ENCODE measurements at regions not wholly inside any gene's neighbourhood (a gene's known extent, or its start where the extent isn't known, plus 50 kb on each side); places are given as distances from the start of the nearest gene placed in this dataset.

GRCh38 chr3:39558775-39559306 lies 91.4 kb downstream of the MOBP start:
- H3K4me3 ChIP-seq = no peak overlapping the region
- H3K27me3 ChIP-seq = no peaks in the 10 kb centered on the region
- WGBS, 2 donors (ENCODE audit: low coverage in 1 of 2) = 88 to 93% methylated on average over 3 of the region's 3 CpGs
- TF ChIP-seq POLR2A (IDR thresholded peaks at IDR 0.05) (no peak), POLR2AphosphoS5 (IDR thresholded peaks at IDR 0.05) (no peak)
- no peaks in the 10 kb centered on the region for H3K4me1 ChIP-seq
- in situ Hi-C loops (cut with MboI; ENCODE audit: low pct_ligation_motif_present in 1 of 4, low pct_unique_long_range_greater_than_20kb in 1 of 4, low sequenced_read_pairs in 3 of 4) (no loop called here), intact Hi-C loops (cut with DNase I; ENCODE audit: low total_unique reads) (no loop called here)
- no peak for DNase-seq
- no peaks in the 10 kb centered on the region for H3K36me3 ChIP-seq
- H3K9me3 ChIP-seq = no peaks in the 10 kb centered on the region
- H3K27ac ChIP-seq = no peak overlapping the region

- Histone ChIP-seq H3K27ac (no peak overlapping the region), H3K36me3 (no peaks in the 10 kb centered on the region), H3K9me3 (no peaks in the 10 kb centered on the region), H3K4me1 (no peaks in the 10 kb centered on the region), H3K4me3 (no peak overlapping the region), H3K27me3 (no peaks in the 10 kb centered on the region)
- in situ Hi-C loops (cut with MboI; ENCODE audit: low pct_ligation_motif_present in 1 of 4, low pct_unique_long_range_greater_than_20kb in 1 of 4, low sequenced_read_pairs in 3 of 4) (no loop called here), intact Hi-C loops (cut with DNase I; ENCODE audit: low total_unique reads) (no loop called here)
- TF ChIP-seq EP300 (IDR thresholded peaks at IDR 0.05; ENCODE audit: low read depth) (no peak), CTCF (IDR thresholded peaks at IDR 0.05) (no peak), POLR2A (IDR thresholded peaks at IDR 0.05) (no peak), POLR2AphosphoS5 (IDR thresholded peaks at IDR 0.05) (no peak)
- no peak for DNase-seq
Observed at GRCh38 chr3:39559543-39559942, 92.1 kb downstream of the MOBP start.

- in situ Hi-C loops (cut with MboI; ENCODE audit: low pct_ligation_motif_present in 1 of 4, low pct_unique_long_range_greater_than_20kb in 1 of 4, low sequenced_read_pairs in 3 of 4) = no loop called here
- Histone ChIP-seq H3K4me1 (no peaks in the 10 kb centered on the region), H3K4me3 (no peak overlapping the region), H3K9me3 (no peaks in the 10 kb centered on the region), H3K27me3 (no peaks in the 10 kb centered on the region), H3K36me3 (no peaks in the 10 kb centered on the region), H3K27ac (no peak overlapping the region)
- TF ChIP-seq EP300 (IDR thresholded peaks at IDR 0.05; ENCODE audit: low read depth) (no peak), POLR2AphosphoS5 (IDR thresholded peaks at IDR 0.05) (no peak), CTCF (IDR thresholded peaks at IDR 0.05) (no peak), POLR2A (IDR thresholded peaks at IDR 0.05) (no peak)
- intact Hi-C loops (cut with DNase I; ENCODE audit: low total_unique reads) = no loop called here
- no peak for DNase-seq
Observed at GRCh38 chr3:39568508-39568907, 101.0 kb downstream of the MOBP start.

- no peak overlapping the region for H3K4me3 ChIP-seq
- in situ Hi-C loops (cut with MboI; ENCODE audit: low pct_ligation_motif_present in 1 of 4, low pct_unique_long_range_greater_than_20kb in 1 of 4, low sequenced_read_pairs in 3 of 4) (no loop called here), intact Hi-C loops (cut with DNase I; ENCODE audit: low total_unique reads) (no loop called here)
- DNase-seq = no peak
- no peak overlapping the region for H3K27ac ChIP-seq
- WGBS, 2 donors (ENCODE audit: low coverage in 1 of 2) = 91% methylated on average over 2 of the region's 2 CpGs; no CpG with 5 or more reads in 1 of the 2 donors
- TF ChIP-seq POLR2AphosphoS5 (IDR thresholded peaks at IDR 0.05) = no peak
- no peaks in the 10 kb centered on the region for H3K9me3 ChIP-seq
- no peaks in the 10 kb centered on the region for H3K36me3 ChIP-seq
- H3K27me3 ChIP-seq = no peaks in the 10 kb centered on the region
- no peaks in the 10 kb centered on the region for H3K4me1 ChIP-seq
Observed at GRCh38 chr3:39569095-39569494, 101.6 kb downstream of the MOBP start.

GRCh38 chr3:39573392-39573791 lies 105.9 kb downstream of the MOBP start:
- no peaks in the 10 kb centered on the region for H3K4me1 ChIP-seq
- no peaks in the 10 kb centered on the region for H3K9me3 ChIP-seq
- WGBS, 2 donors (ENCODE audit: low coverage in 1 of 2) = 78 to 85% methylated on average over 7 to 9 of the region's 9 CpGs
- H3K27ac ChIP-seq = no peak overlapping the region
- TF ChIP-seq POLR2AphosphoS5 (IDR thresholded peaks at IDR 0.05) (no peak), CTCF (IDR thresholded peaks at IDR 0.05) (no peak)
- in situ Hi-C loops (cut with MboI; ENCODE audit: low pct_ligation_motif_present in 1 of 4, low pct_unique_long_range_greater_than_20kb in 1 of 4, low sequenced_read_pairs in 3 of 4) (no loop called here), intact Hi-C loops (cut with DNase I; ENCODE audit: low total_unique reads) (no loop called here)
- no peak for DNase-seq
- no peaks in the 10 kb centered on the region for H3K36me3 ChIP-seq
- no peak overlapping the region for H3K4me3 ChIP-seq
- no peaks in the 10 kb centered on the region for H3K27me3 ChIP-seq
